Stimulated activated CD4-positive, alpha-beta T cell treated with anti-CD3 and anti-CD28 coated beads, Interleukin-12 subunit alpha, Interleukin-12 subunit beta, amount 100 ng/mL, for 4 hours (primary cell): ENCODE measurements at regions not wholly inside any gene's neighbourhood (a gene's known extent, or its start where the extent isn't known, plus 50 kb on each side); places are given as distances from the start of the nearest gene placed in this dataset.

Experiments used
- DNase-seq: peaks from one replicate; pipeline ENCODE4 v3.0.0-alpha.2; 2020

DNA sequence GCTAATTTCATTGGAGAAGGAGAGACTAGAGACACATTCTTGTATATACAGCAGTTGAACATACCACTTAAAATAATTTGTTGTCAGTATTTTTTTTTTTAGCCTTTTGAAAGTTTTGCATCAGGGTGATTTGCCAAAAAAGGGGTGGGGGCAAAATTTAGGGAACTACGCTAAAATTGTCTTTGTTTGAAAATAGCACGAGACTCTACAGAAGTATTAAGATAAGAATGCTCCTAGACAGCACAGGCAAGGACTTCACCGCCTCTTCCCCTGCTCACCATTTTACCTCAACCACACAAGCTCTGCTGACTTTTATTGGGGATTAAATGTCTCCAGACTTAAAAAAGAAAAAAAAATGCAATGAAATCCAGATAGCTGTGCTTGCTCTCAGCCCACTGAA is 236.1 kb upstream of the USP25 start:
- DNase-seq: no peak

DNA sequence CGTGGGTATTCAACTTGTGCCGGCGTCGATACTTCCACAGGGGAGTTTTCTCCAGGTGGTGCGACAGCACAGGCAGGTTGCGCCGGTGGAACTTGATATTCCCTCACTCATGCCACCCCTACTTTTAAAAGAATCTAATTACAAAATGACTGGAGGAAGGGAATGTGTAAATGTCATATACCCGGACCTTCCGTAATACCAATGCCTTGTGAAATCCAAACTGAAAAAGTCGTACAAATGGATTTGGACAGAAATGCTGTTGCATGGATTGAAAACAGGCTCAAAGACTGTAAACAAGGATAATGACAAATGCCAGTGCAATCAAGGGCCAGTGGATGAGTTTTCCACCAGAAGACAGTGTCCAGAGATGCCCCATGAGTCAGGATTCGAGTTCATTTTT is 235.3 kb upstream of the USP25 start:
- DNase-seq: no peak

DNA sequence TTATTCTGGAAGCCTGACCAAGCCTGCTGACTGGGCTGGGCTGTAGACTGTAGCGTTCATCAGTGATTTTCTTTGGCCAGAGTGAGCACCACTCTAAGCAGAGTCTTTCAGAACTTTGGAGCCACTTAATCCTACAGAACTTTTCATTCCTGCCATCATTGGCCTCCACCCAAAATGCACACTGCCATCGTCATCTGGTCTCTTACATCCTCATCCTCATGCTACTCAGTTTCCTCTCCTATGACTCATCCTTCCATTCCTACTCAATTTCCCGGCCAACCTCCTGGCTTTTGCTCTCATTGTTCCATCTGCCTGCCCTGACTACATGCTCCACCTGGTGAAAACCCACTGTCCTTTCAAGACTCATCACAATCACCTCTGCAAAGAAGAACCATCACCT is 233.8 kb upstream of the USP25 start:
- DNase-seq: no peak

DNA sequence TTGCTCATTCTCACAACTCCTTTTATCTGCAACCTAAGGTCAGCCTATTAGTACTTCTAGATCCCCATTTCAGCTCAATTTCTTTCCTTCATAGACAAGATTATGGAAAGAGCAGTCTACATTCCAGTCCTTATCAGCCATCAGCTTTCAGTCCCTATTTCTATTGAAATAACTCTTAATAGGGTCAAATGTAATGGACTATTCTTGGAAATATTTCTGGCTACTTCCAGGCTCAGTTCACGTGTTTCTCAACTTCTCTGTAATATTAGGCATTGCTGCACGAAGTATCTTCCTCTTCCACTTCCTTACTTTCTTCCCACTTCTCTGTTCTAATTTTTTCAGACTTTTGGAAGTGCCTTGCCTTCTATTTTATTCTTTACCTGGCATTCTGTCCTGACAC is 232.9 kb upstream of the USP25 start:
- DNase-seq: no peak

DNA sequence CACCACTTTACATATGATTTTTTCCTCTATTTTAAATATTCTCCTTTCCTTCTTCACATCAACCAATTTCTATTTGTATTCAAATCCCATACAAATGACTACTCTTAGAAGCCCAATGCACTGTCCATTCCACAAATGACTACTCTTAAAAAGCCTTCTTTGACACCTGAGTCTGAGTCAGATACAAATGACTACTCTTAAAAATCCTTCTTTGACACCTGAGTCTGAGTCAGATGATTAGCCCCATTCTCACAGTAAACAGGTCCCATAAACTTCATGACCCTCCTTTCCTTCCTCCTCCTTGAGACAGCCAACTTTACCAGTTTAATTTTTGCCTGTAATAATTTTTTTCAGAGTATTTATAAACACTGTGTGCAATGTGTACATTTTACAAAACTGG is 231.3 kb upstream of the USP25 start:
- DNase-seq: no peak

DNA sequence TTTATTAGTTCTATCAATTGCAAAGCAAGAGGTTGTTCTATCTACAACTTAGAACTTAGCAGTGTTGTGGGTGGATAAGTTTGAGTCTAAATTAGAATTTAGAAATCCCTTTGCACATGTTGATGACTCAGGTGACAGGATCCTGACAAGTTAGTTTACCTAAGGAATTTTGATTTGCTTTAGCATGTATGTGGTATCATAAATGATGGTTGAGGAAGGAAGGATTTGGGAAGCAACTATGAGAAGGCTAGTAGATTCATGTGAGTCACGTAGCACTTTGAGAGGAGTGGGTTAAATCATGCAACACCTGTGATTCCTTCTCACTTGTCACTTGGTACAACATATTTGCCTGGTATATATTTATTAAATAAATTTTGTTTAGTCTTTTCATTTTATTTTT is 223.7 kb upstream of the USP25 start:
- DNase-seq: no peak

DNA sequence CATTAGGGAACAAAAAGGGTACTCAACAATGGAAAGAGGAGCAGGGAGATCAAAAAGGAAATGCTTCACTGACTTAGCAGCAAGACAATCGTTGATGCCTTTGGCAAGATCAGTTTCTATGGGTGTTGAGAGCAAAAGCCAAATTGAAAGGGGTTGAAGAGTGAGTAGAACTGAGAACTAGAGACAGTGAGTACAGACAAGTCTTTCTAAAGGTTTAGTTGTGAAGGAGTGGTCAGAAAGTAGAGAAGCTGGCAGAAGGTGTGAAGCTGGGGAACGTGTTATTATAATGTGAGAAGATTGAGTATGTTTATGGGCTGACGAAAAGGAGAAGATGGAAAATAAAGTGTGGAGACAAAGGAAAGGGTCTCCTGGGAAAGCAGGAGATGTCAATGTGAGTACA is 221.2 kb upstream of the USP25 start:
- no peak for DNase-seq

DNA sequence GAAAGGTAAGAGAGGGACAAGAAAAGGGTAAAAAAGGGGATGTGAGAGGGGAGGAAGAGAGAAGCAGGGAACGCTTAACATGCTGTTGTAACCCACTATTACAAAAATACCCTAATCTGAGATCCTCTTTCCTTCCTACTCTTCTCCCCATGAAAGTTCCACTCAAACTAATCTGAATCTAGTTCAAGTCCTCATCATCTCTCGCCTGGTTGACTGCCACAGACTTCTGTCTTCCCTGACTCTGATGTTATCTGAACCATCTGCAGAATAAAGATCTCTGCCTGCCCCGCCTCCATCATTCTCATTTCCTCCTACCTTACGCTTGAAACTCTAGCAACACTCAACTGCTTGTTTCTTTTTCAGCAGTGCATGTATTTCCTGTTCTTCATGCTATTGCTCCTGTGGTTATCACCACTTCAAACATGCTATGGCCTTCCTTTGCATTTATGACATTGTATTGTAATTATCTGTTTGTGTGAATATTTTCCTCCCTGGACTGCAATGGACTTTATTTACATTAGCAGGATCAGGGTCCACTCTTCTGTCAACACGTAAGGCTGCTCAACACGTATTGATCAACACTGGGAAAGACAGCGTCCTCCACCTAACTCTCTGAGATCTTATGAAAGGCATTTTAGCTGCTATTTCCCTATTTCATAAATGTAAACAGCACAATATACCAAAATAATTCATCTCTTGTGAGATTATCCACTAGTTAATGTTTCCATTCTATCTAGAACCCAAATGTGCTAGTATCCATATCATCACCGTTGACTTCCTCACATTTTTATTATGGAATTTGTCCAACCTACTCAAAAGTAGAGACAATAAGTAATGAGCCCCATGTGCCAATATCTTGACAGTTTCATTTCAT is 215.5 kb upstream of the USP25 start:
- peak; percentile 38 for DNase-seq

DNA sequence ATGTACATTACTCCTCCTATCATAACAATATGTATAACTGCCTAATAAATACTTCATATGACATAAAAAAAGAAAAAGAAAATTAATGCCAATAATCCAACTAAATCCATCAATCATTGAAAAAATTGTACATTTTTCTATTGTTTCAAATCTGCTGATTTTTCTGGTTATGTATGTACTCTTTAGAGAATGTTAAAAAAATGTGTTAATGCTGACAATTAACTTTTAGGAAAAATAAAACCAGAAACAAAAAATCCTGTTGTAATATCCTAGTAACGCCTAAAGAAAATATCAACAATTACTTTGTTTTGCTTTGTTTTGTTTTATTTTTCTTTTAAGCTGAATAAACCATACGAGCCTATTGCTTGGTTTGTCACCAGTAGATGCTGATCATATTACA is 213.9 kb upstream of the USP25 start:
- no peak for DNase-seq

DNA sequence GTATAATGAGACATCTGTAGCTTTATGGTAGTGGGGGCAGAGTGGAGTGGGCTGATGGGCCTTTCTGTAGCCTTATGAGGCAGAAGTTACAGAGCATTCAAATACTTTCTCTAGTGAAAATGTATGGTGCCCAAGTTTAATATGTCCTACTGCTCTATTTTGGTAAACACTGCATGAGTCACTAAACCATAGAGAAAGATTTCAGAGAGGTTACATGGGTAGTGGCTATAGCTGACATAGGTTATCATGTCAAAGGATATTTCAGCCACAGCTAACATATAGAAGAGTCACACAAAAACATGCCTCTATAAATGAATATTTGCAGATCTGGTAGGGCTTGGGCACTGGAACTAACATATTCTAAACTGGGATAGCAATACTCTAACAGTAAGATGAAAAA is 212.4 kb upstream of the USP25 start:
- DNase-seq: no peak

DNA sequence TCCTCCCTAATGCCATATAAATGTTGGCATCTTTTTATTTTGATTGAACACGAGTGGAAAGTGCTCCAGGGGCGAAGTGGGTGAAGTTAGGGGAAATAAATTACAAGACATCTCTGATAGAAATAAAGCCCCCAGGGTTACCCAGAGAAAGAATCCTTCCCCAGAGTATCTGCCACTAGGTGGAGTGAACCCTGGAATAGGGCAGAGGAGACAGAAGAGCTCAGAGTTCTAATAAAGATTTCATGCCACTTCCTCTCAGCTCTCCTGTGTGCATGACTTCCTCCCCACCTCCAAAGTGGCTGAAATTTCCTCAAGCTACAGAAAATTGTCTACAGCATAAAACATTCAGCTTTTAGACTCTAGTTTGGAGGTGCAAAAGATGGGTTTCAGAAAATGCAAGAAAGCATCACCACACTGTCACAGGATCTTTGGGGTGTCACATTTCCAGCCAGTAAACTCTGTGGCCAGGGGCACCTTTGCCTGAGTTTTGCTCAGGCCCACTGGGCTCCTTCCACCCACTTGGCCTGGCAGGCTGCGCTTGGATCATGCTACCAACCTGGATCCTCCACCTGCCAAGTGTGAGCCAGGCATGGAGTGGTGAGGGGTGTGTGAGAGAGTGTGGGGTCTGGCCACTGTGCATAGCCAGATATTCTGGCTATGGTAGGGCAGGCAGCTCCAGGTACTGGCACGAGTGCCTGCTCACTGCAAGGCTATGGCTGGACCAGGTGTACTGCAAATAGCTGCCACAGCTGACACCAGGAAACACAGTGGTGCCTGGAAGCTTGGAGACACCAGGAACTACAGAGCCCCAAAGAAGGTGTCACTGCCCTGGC is 208.8 kb upstream of the USP25 start:
- no peak for DNase-seq

DNA sequence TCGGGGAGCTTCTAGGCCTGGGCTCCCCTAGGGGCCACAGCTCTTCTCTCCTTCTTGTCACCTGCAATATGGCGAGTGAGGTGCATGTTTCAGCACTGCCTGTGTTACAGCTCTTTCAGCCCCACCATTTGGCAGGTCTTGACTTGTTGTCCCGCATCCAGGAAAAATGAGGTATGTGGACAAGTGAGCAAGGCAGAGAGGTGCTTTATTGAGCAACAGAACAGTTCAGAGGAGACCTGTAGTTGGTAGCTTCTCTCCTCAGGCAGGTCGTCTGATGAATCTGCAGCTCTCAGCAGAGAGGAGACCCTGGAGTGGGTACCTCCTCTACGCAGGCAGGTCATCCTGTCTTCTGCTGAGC is 208.2 kb upstream of the USP25 start:
- DNase-seq: no peak

DNA sequence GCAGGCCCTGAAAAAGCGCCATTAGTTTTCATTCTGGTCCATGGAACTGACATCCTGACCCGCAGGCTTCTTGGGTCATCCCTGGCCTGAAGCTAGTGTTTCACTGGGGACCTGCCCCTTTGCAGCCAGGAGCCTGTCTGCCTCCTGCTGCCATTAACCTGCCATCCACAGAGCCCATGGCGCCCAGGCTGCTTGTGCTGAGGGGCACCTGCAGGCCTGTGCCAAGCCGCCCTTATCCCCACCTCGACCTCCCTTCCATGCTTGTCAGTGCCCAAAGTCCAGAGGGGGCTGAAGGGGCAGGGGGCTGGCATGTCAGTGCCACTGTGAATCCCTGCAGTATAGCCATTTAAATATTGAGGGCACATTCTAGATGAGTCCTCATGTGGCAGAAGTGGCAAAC is 207.6 kb upstream of the USP25 start:
- DNase-seq: no peak

DNA sequence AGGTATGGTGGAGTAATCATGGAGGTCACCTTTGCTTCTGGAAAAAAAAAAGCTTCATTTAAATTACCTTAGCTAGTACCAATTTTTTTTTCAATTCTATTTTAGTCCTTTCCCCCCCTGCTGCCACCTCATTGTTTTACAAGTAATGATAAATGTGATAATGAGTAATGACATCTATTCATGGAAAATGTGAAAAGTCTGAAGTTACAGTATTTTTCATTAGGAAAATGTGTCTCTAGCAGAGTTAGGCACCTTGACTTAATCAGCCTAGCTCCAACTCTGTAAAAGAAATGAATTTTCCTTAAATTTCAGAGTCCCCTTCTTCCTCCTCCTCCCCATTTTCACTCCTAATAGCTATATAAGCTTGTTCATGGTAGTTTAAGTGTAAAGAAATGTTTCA is 204.9 kb upstream of the USP25 start:
- no peak for DNase-seq

DNA sequence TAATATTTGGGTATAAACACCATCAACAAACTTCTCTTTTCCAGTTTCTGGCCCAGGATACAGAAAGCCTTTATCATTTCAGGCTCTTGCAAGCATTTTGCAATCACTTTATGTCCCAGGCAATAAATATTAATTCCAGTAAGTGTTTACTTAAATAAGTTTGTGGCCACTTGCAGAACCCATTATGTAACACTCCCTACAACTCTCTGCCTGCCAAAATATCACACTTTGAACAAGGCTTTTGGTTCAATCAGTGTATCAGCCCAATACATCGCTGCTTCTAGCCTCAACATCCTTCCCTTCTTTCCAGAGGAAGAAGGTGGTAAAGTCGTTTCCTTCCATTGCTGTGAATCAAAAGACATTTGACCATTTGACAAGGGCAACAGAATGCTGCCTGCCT is 203.0 kb upstream of the USP25 start:
- DNase-seq: no peak

DNA sequence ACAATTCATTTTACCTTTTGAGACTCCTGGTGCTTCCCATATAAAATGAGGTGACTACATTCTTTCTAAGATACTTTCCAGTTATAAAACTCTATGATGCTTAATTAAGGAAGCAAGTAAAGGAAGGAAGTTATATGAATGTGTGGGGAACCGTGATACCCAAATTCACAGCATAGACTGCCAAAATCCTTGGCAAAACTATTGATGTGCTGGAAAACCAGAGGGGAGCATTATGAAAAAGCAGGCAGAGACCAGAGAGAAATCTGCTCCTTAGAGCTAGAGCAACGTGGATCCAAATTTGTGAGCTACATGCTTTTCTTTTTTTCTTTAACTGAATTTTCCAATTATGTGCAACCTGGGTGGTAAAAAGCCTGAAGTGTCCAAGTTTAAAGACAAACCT is 201.4 kb upstream of the USP25 start:
- no peak for DNase-seq

DNA sequence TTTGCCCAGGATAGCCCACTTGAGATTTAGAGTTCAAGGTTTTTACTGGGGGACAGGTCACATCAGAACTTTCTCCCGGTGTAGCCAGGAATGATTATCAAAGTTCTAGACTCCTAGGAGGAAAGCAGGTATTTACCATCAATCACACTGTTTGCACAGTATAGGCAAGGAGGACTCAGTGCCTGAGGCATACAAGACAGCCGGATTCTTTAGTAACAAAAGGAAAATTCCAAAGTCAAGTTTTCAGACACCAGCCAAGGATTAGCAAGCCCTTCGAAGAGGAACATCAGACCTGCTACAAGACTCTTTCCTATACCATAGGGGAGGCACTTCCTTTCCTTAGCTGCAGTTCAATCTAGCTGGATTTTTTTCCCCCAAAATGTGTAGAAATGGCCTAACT is 197.8 kb upstream of the USP25 start:
- DNase-seq: no peak

DNA sequence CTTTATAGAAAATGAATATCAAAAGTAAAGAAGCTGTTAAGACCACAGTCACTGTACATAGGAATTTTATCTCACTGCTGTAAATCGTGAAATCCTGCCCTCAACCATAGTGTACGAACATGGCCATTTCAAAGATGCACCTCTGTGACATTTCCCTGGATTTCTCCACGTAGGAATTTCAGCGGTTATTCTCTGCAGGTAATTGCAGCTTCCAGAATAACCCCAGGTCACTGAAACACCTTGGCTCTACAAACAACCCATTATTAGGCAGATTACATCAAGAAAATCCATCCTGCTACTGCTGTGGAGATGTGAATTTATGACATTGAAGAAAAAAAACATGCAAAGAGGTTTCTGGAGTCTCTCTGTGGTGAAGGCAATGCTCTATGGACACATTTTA is 196.2 kb upstream of the USP25 start:
- no peak for DNase-seq

DNA sequence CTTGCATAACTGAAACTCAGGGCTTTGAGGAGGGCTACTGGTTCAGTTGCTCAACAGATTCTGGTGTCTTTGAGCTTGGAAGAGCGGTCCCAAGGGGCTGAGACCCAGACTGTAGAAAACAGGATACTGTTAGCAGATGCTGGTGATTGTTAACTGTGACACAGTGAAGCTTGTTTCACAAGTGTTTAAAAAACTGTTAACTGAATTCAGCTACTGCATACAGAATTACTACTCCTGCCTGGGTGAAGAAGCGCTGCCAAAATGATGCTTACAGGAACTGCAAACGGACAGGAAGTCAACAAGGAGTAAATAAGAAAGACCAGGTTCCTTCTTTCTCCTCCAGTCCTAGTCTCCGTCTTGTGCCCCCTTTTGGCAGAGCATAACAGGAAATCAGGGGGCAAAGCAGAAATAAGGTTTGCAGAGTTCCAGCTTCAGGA is 195.3 kb upstream of the USP25 start:
- DNase-seq: no peak

DNA sequence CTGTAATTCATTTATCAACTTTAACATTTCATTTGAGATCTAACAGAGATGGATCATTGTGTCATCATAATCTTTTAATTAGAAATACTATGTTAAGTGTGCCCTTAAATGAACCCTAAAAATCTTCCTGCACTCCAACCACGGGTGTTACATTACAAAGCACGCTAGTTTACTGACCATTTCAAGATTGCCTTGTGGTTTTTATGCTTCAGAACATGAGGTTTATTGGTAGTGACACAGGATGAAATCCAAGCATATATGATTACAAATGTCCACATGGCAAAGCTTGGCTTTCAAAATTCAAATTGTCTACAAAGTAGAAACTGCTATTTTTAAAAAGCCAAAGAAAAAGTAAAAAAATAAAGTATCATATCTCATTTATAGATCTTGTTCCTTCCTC is 190.4 kb upstream of the USP25 start:
- no peak for DNase-seq

DNA sequence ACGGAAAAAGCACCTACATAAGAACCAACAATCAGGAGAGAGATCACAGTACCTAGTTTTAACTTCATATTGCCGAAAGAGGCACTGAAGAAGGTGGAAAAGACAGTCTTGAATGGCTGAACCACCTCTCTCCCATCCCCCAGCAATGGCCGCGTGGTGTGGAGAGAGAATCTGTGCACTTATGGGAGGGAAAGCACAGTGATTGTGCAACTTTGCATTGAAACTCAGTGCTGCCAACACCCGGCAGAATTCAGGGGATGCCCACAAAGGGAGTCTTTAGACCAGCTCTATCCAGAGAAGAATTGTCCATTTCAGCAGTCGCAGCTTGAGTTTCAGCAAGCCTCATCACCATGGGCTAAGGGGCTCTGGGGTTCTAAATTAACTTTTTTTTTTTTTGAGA is 186.3 kb upstream of the USP25 start:
- no peak for DNase-seq

DNA sequence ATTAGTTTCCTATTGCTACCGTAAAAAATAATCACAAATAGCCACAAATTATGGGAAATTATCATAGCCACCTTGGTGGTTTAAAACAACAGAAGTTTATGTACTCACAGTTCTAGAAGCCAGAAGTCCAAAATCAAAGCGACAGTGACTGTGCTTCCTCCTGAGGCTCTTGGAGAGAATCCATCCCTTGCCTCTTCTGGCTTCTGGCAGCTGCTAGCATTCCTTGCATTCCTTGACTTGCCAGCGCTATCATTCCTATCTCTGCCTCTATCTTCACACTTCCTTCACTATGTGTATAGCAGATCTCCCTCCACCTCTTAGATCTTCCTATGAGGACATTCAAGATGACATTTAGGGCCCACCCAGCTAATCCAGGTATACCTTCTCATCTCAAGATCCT is 180.1 kb upstream of the USP25 start:
- no peak for DNase-seq

DNA sequence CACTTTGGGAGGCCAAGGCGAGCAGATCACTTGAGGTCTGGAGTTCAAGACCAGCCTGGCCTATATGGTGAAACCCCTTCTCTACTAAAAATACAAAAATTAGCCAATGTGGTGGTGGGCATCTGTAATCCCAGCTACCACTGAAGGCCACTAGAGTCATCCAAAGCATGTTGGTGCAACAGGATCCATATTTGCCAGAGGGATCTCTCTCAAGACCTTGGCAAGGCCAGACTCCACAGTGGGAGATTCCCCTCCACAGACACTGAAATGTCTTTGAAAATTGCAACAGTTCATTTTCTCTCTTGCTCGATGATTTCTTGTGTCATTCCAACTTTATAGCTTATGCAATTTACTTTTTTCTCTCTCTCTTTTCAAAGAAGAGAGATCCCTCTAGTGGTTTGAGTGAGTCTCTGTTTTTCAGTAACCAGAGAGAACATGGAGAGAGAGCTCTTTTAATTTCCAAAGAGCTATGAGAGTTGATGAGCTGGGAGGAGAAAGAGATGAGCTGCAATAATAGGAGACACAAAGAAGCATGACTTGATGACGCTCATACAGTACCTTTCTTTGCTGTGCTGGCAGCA is 176.8 kb upstream of the USP25 start:
- no peak for DNase-seq

DNA sequence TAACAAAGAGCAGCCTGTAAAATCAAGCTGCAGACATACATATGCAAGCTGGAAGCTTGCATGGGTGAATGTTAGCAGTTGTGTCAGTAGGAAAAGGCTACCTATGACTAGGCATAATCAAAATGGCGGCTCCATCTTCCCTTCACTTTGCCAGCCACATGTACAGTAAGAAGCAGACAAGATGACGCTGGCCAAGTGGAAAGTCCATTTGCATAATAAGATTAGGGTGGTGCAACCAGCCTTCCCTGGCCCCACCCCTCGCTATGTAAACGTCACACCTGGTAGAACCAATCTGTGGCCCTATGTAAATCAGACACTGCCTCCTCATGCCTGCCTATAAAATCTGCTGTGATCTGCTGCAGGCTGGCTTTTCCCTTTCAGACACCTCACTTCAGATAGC is 171.9 kb upstream of the USP25 start:
- no peak for DNase-seq
